HEK293T (cell line): ENCODE measurements at regions not wholly inside any gene's neighbourhood (a gene's known extent, or its start where the extent isn't known, plus 50 kb on each side); places are given as distances from the start of the nearest gene placed in this dataset.
"Not testable (repeated sequence)": the region's sequence is repeated elsewhere in the genome, so short reads cannot be mapped to it uniquely, and the experiment has no call there.

Experiments
- CTCF ChIA-PET: fragments of 350-600 bp; formaldehyde crosslinking; extraction: SDS; loops from one replicate; lab custom pipeline; 2021; ENCODE audit warnings: antibody characterized with exemption, inconsistent platforms; lab: Yijun Ruan, JAX
- POLR2A ChIA-PET: fragments of 350-600 bp; formaldehyde crosslinking; extraction: SDS; loops from one replicate; lab custom pipeline; 2020; ENCODE audit warnings: antibody characterized with exemption, inconsistent platforms; lab: Yijun Ruan, JAX
- DNase-seq: peaks from one replicate; pipeline ENCODE4 v3.0.0; 2012; ENCODE audit warnings: mixed read lengths; ENCODE audit errors: extremely low spot score
- ARNT ChIP-seq: fragments of 450-650 bp; IDR thresholded peaks from 2 replicates; pipeline ENCODE4 v1.6.1; 2017; ENCODE audit warnings: mild to moderate bottlenecking
- BHLHE40 ChIP-seq: fragments of 450-650 bp; IDR thresholded peaks from 2 replicates; pipeline ENCODE4 v1.6.1; 2016; ENCODE audit warnings: mild to moderate bottlenecking, moderate library complexity, borderline replicate concordance
- CTBP1 ChIP-seq: fragments of 450-650 bp; IDR thresholded peaks from 2 replicates; pipeline ENCODE4 v1.6.1; 2016; ENCODE audit warnings: borderline replicate concordance
- ELF4 ChIP-seq: fragments of 450-650 bp; IDR thresholded peaks from 2 replicates; pipeline ENCODE4 v1.6.1; 2017; ENCODE audit warnings: antibody characterized with exemption
- FOXA1 ChIP-seq: fragments of 450-650 bp; IDR thresholded peaks from 2 replicates; pipeline ENCODE4 v1.6.1; 2016; ENCODE audit warnings: mild to moderate bottlenecking
- FOXK2 ChIP-seq: fragments of 450-650 bp; IDR thresholded peaks from 2 replicates; pipeline ENCODE4 v1.6.1; 2016; ENCODE audit warnings: mild to moderate bottlenecking
- FOXM1 ChIP-seq: fragments of 450-650 bp; IDR thresholded peaks from 2 replicates; pipeline ENCODE4 v1.6.1; 2017; ENCODE audit warnings: mild to moderate bottlenecking, borderline replicate concordance
- HDGF ChIP-seq: fragments of 450-650 bp; IDR thresholded peaks from 2 replicates; pipeline ENCODE4 v1.6.1; 2017; ENCODE audit warnings: antibody characterized with exemption, borderline replicate concordance
- L3MBTL2 ChIP-seq: fragments of 450-650 bp; conservative IDR thresholded peaks from 2 replicates; pipeline ENCODE4 v1.6.1; 2016; ENCODE audit warnings: mild to moderate bottlenecking
- LEF1 ChIP-seq: fragments of 450-650 bp; IDR thresholded peaks from 2 replicates; pipeline ENCODE4 v1.6.1; 2017; ENCODE audit warnings: mild to moderate bottlenecking, borderline replicate concordance
- NFRKB ChIP-seq: fragments of 450-650 bp; IDR thresholded peaks from 2 replicates; pipeline ENCODE4 v1.6.1; 2016; ENCODE audit warnings: mild to moderate bottlenecking, moderate library complexity
- PKNOX1 ChIP-seq: fragments of 450-650 bp; IDR thresholded peaks from 2 replicates; pipeline ENCODE4 v1.6.1; 2016
- SP1 ChIP-seq: fragments of 450-650 bp; IDR thresholded peaks from 2 replicates; pipeline ENCODE4 v1.6.1; 2017
- SUZ12 ChIP-seq: fragments of 450-650 bp; IDR thresholded peaks from 2 replicates; pipeline ENCODE4 v1.6.1; 2016; ENCODE audit warnings: mild to moderate bottlenecking
- TARDBP ChIP-seq: fragments of 450-650 bp; IDR thresholded peaks from 2 replicates; pipeline ENCODE4 v1.6.1; 2016
- ZNF384 ChIP-seq: fragments of 450-650 bp; IDR thresholded peaks from 2 replicates; pipeline ENCODE4 v1.6.1; 2016

- TF ChIP-seq ELF4 (no peak), L3MBTL2 (no peak), LEF1 (no peak), ARNT (no peak), FOXA1 (no peak), PKNOX1 (no peak), SP1 (no peak), BHLHE40 (no peak), SUZ12 (no peak), CTBP1 (no peak), NFRKB (no peak)
- POLR2A ChIA-PET: no interaction called here
- DNase-seq: no peak
- CTCF ChIA-PET: no interaction called here
Observed at GRCh38 chr14:43408472-43408871, 1098.6 kb downstream of the FSCB start.

GRCh38 chr14:43407706-43408105 is 1099.4 kb downstream of the FSCB start:
- no peak for TF ChIP-seq CTBP1
- ChIA-PET CTCF (no interaction called here), POLR2A (no interaction called here)
- DNase-seq: no peak

GRCh38 chr14:43406931-43407330 is 1100.2 kb downstream of the FSCB start:
- POLR2A ChIA-PET: no interaction called here
- CTCF ChIA-PET: no interaction called here
- TF ChIP-seq SUZ12 (no peak), SP1 (no peak), FOXM1 (no peak), HDGF (no peak), NFRKB (no peak), ARNT (no peak), CTBP1 (no peak), TARDBP (no peak), FOXK2 (no peak), BHLHE40 (no peak), FOXA1 (no peak), LEF1 (no peak), L3MBTL2 (no peak), ELF4 (no peak), PKNOX1 (no peak), ZNF384 (no peak)
- no peak for DNase-seq

GRCh38 chr14:43399289-43399688 is 1107.8 kb downstream of the FSCB start:
- ChIA-PET POLR2A (no interaction called here), CTCF (no interaction called here)
- DNase-seq: no peak
- TF ChIP-seq FOXA1 (no peak), ARNT (no peak), PKNOX1 (no peak), TARDBP (no peak), ELF4 (no peak), LEF1 (no peak), BHLHE40 (no peak), SUZ12 (no peak), NFRKB (no peak), FOXM1 (no peak), L3MBTL2 (no peak), SP1 (no peak), FOXK2 (no peak)

GRCh38 chr14:43370565-43370896 is 1136.6 kb downstream of the FSCB start:
- CTCF ChIA-PET, DNase-seq: not testable (repeated sequence)

GRCh38 chr14:43369710-43370564 is 1137.1 kb downstream of the FSCB start:
- DNase-seq: no peak
- CTCF ChIA-PET: no interaction called here
- POLR2A ChIA-PET: no interaction called here
- no peak for TF ChIP-seq L3MBTL2
- TF ChIP-seq TARDBP: no peak
- no peak for TF ChIP-seq BHLHE40
- TF ChIP-seq SUZ12: no peak
- TF ChIP-seq FOXM1: no peak
- TF ChIP-seq ELF4: no peak
- TF ChIP-seq CTBP1: no peak
- TF ChIP-seq PKNOX1: no peak

More at GRCh38 chr14:43370565-43370896, 1136.6 kb downstream of the FSCB start:
- POLR2A ChIA-PET: not testable (repeated sequence)
